WI38 (cell line): ENCODE measurements at regions not wholly inside any gene's neighbourhood (a gene's known extent, or its start where the extent isn't known, plus 50 kb on each side); places are given as distances from the start of the nearest gene placed in this dataset.
"Not testable (repeated sequence)": the region's sequence is repeated elsewhere in the genome, so short reads cannot be mapped to it uniquely, and the experiment has no call there.

Experiments used
- H3K4me3 ChIP-seq: 2 replicates; pipeline ENCODE4 v1.5.1; 2011; ENCODE audit warnings: low read depth, mild to moderate bottlenecking, control low read depth, low read length
- CTCF ChIP-seq: IDR thresholded peaks from 2 replicates; pipeline ENCODE4 v1.5.1; 2012; ENCODE audit warnings: low read depth, mild to moderate bottlenecking, control low read depth, low read length

- TF ChIP-seq CTCF, result no peak
- H3K4me3 ChIP-seq, result no peak overlapping the region
These were observed 101.8 kb upstream of the APCDD1 start for GRCh38 chr18:10352671-10353070.

GRCh38 chr18:10353791-10354190, 100.6 kb upstream of the APCDD1 start:
- no peak overlapping the region for H3K4me3 ChIP-seq
- TF ChIP-seq CTCF, result no peak

- H3K4me3 ChIP-seq, result no peak overlapping the region
- no peak for TF ChIP-seq CTCF
These were observed 100.1 kb upstream of the APCDD1 start for GRCh38 chr18:10354241-10354811.

- H3K4me3 ChIP-seq, result no peak overlapping the region
- no peak for TF ChIP-seq CTCF
These were observed 99.5 kb upstream of the APCDD1 start for GRCh38 chr18:10354890-10355289.

GRCh38 chr18:10356999-10357398, 97.4 kb upstream of the APCDD1 start:
- H3K4me3 ChIP-seq, result not testable (repeated sequence)

- no peak for TF ChIP-seq CTCF
- H3K4me3 ChIP-seq, result no peak overlapping the region
These were observed 92.8 kb upstream of the APCDD1 start for GRCh38 chr18:10361660-10362059.

- no peak for TF ChIP-seq CTCF
- no peak overlapping the region for H3K4me3 ChIP-seq
These were observed 89.4 kb upstream of the APCDD1 start for GRCh38 chr18:10365021-10365500.

GRCh38 chr18:10365901-10366300, 88.5 kb upstream of the APCDD1 start:
- H3K4me3 ChIP-seq, result no peak overlapping the region
- TF ChIP-seq CTCF, result no peak
